HFF-Myc (cell line): ENCODE measurements at regions not wholly inside any gene's neighbourhood (a gene's known extent, or its start where the extent isn't known, plus 50 kb on each side); places are given as distances from the start of the nearest gene placed in this dataset.

Source experiments
- DNase-seq: peaks from one replicate; pipeline ENCODE4 v3.0.0-alpha.2; 2011; ENCODE audit warnings: low read depth; ENCODE audit errors: extremely low read depth
- H3K4me3 ChIP-seq: replicated peaks from 2 replicates; pipeline ENCODE4 v1.5.1; 2011; ENCODE audit warnings: low read depth, mild to moderate bottlenecking, control low read depth, low read length
- CTCF ChIP-seq: IDR thresholded peaks from 2 replicates; pipeline ENCODE4 v1.5.1; 2012; ENCODE audit warnings: mild to moderate bottlenecking, low read depth, low read length, control low read depth; ENCODE audit errors: missing control alignments

GRCh38 chr3:22111226-22111625, 360.2 kb upstream of the ZNF385D start:
- no peak for TF ChIP-seq CTCF
- no peak overlapping the region for H3K4me3 ChIP-seq
- DNase-seq: no peak

- no peak overlapping the region for H3K4me3 ChIP-seq
- no peak for TF ChIP-seq CTCF
- no peak for DNase-seq
These were observed 362.4 kb upstream of the ZNF385D start for GRCh38 chr3:22113453-22113852.

GRCh38 chr3:22115581-22115980, 364.6 kb upstream of the ZNF385D start:
- DNase-seq: no peak
- H3K4me3 ChIP-seq: no peak overlapping the region
- TF ChIP-seq CTCF: no peak

- no peak for DNase-seq
- no peak overlapping the region for H3K4me3 ChIP-seq
- TF ChIP-seq CTCF: no peak
These were observed 366.1 kb upstream of the ZNF385D start for GRCh38 chr3:22117091-22117490.

- peak; percentile 22 for TF ChIP-seq CTCF
- peak; percentile 7 for DNase-seq
- no peak overlapping the region for H3K4me3 ChIP-seq
These were observed 366.8 kb upstream of the ZNF385D start for GRCh38 chr3:22117751-22118346.

GRCh38 chr3:22118542-22118941, 367.5 kb upstream of the ZNF385D start:
- DNase-seq: no peak
- TF ChIP-seq CTCF: no peak
- no peak overlapping the region for H3K4me3 ChIP-seq
